ENCODE measurements at regions not wholly inside any gene's neighbourhood (a gene's known extent, or its start where the extent isn't known, plus 50 kb on each side); places are given as distances from the start of the nearest gene placed in this dataset.

DNA sequence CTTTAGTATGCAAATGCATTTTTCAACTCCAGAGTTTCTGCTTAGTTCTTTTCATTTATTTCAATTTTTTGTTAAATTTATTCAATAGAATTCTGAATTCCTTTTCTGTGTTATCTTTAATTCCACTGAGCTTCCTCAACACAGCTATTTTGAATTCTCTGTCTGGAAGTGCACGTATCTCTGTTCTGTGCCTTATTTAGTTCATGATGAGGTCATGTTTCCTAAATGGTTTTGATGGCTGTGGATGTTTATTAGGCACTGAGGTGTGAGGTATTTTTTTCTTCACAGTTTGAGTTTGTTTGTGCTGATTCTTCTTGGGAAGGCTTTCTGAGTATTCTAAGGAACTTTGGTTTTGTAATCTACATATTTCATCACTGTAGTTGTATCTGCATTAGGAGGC is 2042.8 kb upstream of the RAG2 start:
- TF ChIP-seq, protein P1, sequence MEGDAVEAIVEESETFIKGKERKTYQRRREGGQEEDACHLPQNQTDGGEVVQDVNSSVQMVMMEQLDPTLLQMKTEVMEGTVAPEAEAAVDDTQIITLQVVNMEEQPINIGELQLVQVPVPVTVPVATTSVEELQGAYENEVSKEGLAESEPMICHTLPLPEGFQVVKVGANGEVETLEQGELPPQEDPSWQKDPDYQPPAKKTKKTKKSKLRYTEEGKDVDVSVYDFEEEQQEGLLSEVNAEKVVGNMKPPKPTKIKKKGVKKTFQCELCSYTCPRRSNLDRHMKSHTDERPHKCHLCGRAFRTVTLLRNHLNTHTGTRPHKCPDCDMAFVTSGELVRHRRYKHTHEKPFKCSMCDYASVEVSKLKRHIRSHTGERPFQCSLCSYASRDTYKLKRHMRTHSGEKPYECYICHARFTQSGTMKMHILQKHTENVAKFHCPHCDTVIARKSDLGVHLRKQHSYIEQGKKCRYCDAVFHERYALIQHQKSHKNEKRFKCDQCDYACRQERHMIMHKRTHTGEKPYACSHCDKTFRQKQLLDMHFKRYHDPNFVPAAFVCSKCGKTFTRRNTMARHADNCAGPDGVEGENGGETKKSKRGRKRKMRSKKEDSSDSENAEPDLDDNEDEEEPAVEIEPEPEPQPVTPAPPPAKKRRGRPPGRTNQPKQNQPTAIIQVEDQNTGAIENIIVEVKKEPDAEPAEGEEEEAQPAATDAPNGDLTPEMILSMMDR (IDR thresholded peaks at IDR 0.05 in 2 of 3, conservative IDR thresholded peaks at IDR 0.05 in 1 of 3; ENCODE audit: borderline replicate concordance in 1 of 3, insufficient read depth in 1 of 3, low read depth in 2 of 3, low read length in 2 of 3): no peak
- TF ChIP-seq REST (IDR thresholded peaks at IDR 0.05; ENCODE audit: low read depth) (no peak), ZNF274 (IDR thresholded peaks at IDR 0.05; ENCODE audit: low read depth, low read length) (no peak), POLR2A (IDR thresholded peaks at IDR 0.05; ENCODE audit: borderline replicate concordance, extremely low read depth, insufficient read depth, insufficient read length) (no peak), YY1 (IDR thresholded peaks at IDR 0.05; ENCODE audit: extremely low read depth, insufficient replicate concordance, low read depth, low read length) (no peak), EZH2phosphoT487 (IDR thresholded peaks at IDR 0.05; ENCODE audit: borderline replicate concordance) (no peak), RAD21 (IDR thresholded peaks at IDR 0.05; ENCODE audit: low read depth) (no peak), EGR1 (IDR thresholded peaks at IDR 0.05; ENCODE audit: low read depth) (no peak)
- TF ChIP-seq, protein P2, sequence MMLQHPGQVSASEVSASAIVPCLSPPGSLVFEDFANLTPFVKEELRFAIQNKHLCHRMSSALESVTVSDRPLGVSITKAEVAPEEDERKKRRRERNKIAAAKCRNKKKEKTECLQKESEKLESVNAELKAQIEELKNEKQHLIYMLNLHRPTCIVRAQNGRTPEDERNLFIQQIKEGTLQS (IDR thresholded peaks at IDR 0.05): no peak
